B cell (primary cell): ENCODE measurements at regions not wholly inside any gene's neighbourhood (a gene's known extent, or its start where the extent isn't known, plus 50 kb on each side); places are given as distances from the start of the nearest gene placed in this dataset.

ENCODE experiments used
- ATAC-seq: fragments of 200-7000 bp; cut with Tn5 transposase; one replicate; pipeline ENCODE4 v1.10.0; 2021; ENCODE audit warnings: low read depth, mild to moderate bottlenecking, moderate number of reproducible peaks, moderate library complexity
- CTCF ChIA-PET: fragments of 350-600 bp; sonication (Branson Sonifier 250); formaldehyde crosslinking; loops from one replicate; lab custom pipeline; 2021; ENCODE audit warnings: antibody characterized with exemption, inconsistent platforms; lab: Charles Lee
- POLR2A ChIA-PET: fragments of 350-600 bp; sonication (Branson Sonifier 250); formaldehyde crosslinking; loops from one replicate; lab custom pipeline; 2021; ENCODE audit warnings: antibody characterized with exemption; lab: Charles Lee
- DNase-seq: peaks from one replicate; pipeline ENCODE4 v3.0.0; 2013
- H2AFZ ChIP-seq: 2 replicates; pipeline ENCODE4 v1.6.1; 2012; ENCODE audit warnings: mild to moderate bottlenecking, low read depth, low read length; ENCODE audit not compliant: insufficient read depth, poor library complexity, severe bottlenecking
- H3K27ac ChIP-seq, 2 donors: 1 replicate in 1 of 2; 2 replicates in 1 of 2; pipeline ENCODE4 v1.5.1; 2012 to 2013; ENCODE audit warnings: low read length in 2 of 2, mild to moderate bottlenecking in 2 of 2, moderate library complexity in 1 of 2
- H3K27me3 ChIP-seq, 4 experiments: fragments of 200-600 bp in 1 of 4; sonication (generic) in 1 of 4; replicated peaks in 1 of 4; 1 replicate in 2 of 4; 2 replicates in 2 of 4; pipeline versions ENCODE4 v1.6.1 to v1.7.0; 2013 to 2016; ENCODE audit warnings: low read length in 3 of 4, mild to moderate bottlenecking in 2 of 4, mixed read lengths in 1 of 4, moderate library complexity in 1 of 4; ENCODE audit not compliant: insufficient read depth in 4 of 4, control insufficient read depth in 3 of 4; ENCODE audit errors: control extremely low read depth in 1 of 4
- H3K36me3 ChIP-seq, 2 experiments: replicated peaks in 1 of 2; 1 replicate in 1 of 2; 2 replicates in 1 of 2; pipeline versions ENCODE4 v1.6.1 to v1.7.1; 2013; ENCODE audit warnings: low read length in 1 of 2; ENCODE audit not compliant: insufficient read depth in 2 of 2, control insufficient read depth in 1 of 2; ENCODE audit errors: control extremely low read depth in 1 of 2, extremely low read depth in 1 of 2
- H3K4me1 ChIP-seq, 2 donors: fragments of 200-600 bp in 1 of 2; sonication (generic) in 1 of 2; 1 replicate in 1 of 2; 2 replicates in 1 of 2; pipeline versions ENCODE4 v1.5.1 to v1.6.1; 2013 to 2017; ENCODE audit warnings: low read length in 2 of 2; ENCODE audit not compliant: control insufficient read depth in 2 of 2, insufficient read depth in 2 of 2
- H3K4me2 ChIP-seq: replicated peaks from 2 replicates; pipeline ENCODE3; 2012; ENCODE audit warnings: mild to moderate bottlenecking, low read depth, low read length; ENCODE audit not compliant: poor library complexity, severe bottlenecking
- H3K4me3 ChIP-seq, 5 experiments: fragments of 200-600 bp in 1 of 5; sonication (generic) in 1 of 5; 1 replicate in 3 of 5; 2 replicates in 2 of 5; pipeline versions ENCODE4 v1.5.1 to v1.7.0; 2011 to 2016; ENCODE audit warnings: low read length in 4 of 5, mild to moderate bottlenecking in 4 of 5, low read depth in 2 of 5, control low read depth in 1 of 5, moderate library complexity in 1 of 5; ENCODE audit not compliant: insufficient read depth in 1 of 5; ENCODE audit errors: control extremely low read depth in 1 of 5, extremely low read depth in 1 of 5
- H3K79me2 ChIP-seq: fragments of 200-600 bp; sonication (generic); one replicate; pipeline ENCODE4 v1.6.0; 2016; ENCODE audit warnings: low read length; ENCODE audit not compliant: control insufficient read depth, insufficient read depth
- H3K9ac ChIP-seq: fragments of 200-600 bp; sonication (generic); 2 replicates; pipeline ENCODE4 v1.6.1; 2017; ENCODE audit warnings: mild to moderate bottlenecking, low read length, moderate library complexity
- H3K9me3 ChIP-seq, 3 donors: one replicate each; pipeline versions ENCODE4 v1.6.1 to v1.7.1; 2013; ENCODE audit warnings: low read length in 2 of 3; ENCODE audit not compliant: control insufficient read depth in 2 of 3, insufficient read depth in 1 of 3; ENCODE audit errors: control extremely low read depth in 1 of 3
- H4K20me1 ChIP-seq: 2 replicates; pipeline ENCODE4 v1.6.0; 2012; ENCODE audit warnings: mild to moderate bottlenecking, low read length; ENCODE audit not compliant: insufficient read depth, control insufficient read depth, poor library complexity, severe bottlenecking
- H3K27ac Mint-ChIP-seq: one replicate; pipeline ENCODE4 v1.8.0; 2021; ENCODE audit warnings: mixed read lengths
- H3K27me3 Mint-ChIP-seq: one replicate; pipeline ENCODE4 v1.8.0; 2021; ENCODE audit warnings: mixed read lengths
- H3K4me1 Mint-ChIP-seq: one replicate; pipeline ENCODE4 v1.8.0; 2021; ENCODE audit warnings: mixed read lengths
- H3K4me3 Mint-ChIP-seq: one replicate; pipeline ENCODE4 v1.8.0; 2021; ENCODE audit warnings: mixed read lengths
- H3K9me3 Mint-ChIP-seq: one replicate; pipeline ENCODE4 v1.8.0; 2022; ENCODE audit warnings: mixed read lengths; ENCODE audit not compliant: insufficient read depth
- CTCF ChIP-seq: fragments of 200-600 bp; IDR thresholded peaks from one replicate; pipeline ENCODE4 v1.8.0; 2022; ENCODE audit warnings: antibody characterized with exemption, mild to moderate bottlenecking
- EZH2 ChIP-seq: IDR thresholded peaks from 2 replicates; pipeline ENCODE4 v1.6.1; 2012; ENCODE audit warnings: borderline replicate concordance, low read depth, mild to moderate bottlenecking, moderate library complexity, low read length; ENCODE audit not compliant: insufficient read depth, poor library complexity, severe bottlenecking
- WGBS: methylation state at CpG from one replicate; pipeline ENCODE4 v1.1.5; 2013; ENCODE audit warnings: missing lambda C conversion rate; ENCODE audit not compliant: insufficient coverage; 5-methylcytosine and 5-hydroxymethylcytosine counted together
- intact Hi-C: fragments of 100-400 bp; cut with micrococcal nuclease; formaldehyde crosslinking; loops from one replicate; pipeline ENCODE4 v1.10.0; 2022

DNA sequence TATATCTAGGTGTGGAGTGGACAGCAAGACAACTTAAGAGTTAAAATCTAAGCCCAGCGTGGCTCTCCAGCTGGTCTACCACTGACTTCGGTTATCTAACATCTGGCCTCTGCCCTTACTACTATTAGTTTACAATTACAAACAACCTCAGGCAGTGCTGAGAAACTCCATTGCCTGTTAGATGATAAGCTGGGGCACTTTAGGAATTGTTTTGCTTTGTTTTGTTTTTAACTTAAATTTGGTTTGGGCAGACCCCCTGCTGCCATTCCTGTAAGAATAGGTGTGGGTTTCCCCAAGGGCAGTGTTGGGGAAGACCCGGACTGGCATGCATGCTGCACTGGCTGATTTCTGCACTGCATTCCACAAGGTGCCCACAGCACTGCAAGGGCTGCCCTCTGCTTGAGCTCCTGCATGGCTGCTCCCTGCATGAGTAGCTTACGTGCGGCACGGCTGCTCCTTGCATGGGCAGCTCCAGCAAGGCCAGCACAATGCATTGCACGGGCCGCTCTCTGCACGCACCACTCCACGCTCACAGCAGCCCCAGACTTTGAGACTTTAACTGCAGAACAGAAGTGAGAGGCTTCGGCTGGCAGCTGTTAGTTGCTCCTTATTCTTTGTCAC lies 74.2 kb upstream of the SERTAD2 start:
- WGBS = 49% methylated on average over 7 of the region's 11 CpGs
- H3K79me2 ChIP-seq = peaks cover 38% of the 10 kb centered on the region
- H3K36me3 ChIP-seq = no peaks in the 10 kb centered on the region
- Mint-ChIP-seq H3K27me3 (no peaks in the 10 kb centered on the region), H3K4me1 (peaks cover 60% of the 10 kb centered on the region), H3K9me3 (no peaks in the 10 kb centered on the region), H3K27ac (peak overlapping the region; percentile 92), H3K4me3 (peak overlapping the region; percentile 76)
- ChIA-PET CTCF (interaction anchor here (0.8 to 6.6 kb wide), 22 partner anchors 10 to 144 kb away, joined by 3 to 46 read pairs (median 5); partner anchors contain the start of gene SERTAD2), POLR2A (interaction anchor here (0.6 to 4.7 kb wide), 8 partner anchors 22 to 275 kb away, joined by 3 to 38 read pairs (median 5); partner anchors contain the start of genes AFTPH and SERTAD2)
- H3K4me2 ChIP-seq = peak overlapping the region; percentile 67
- ATAC-seq (peak; percentile 25), DNase-seq (peak; percentile 50)
- H3K9ac ChIP-seq = no peak overlapping the region
- no peaks in the 10 kb centered on the region for H3K9me3 ChIP-seq
- H3K27me3 ChIP-seq = no peaks in the 10 kb centered on the region
- H2AFZ ChIP-seq = peak overlapping the region; percentile 64
- H3K27ac ChIP-seq = peak overlapping the region; percentile 87 to 90
- intact Hi-C loops = loop anchor here (1.0 to 2.0 kb wide), 4 partner anchors 22 to 203 kb away; no protein-coding TSS in a partner anchor
- no peak for TF ChIP-seq EZH2
- TF ChIP-seq CTCF = no peak
- H4K20me1 ChIP-seq = no peaks in the 10 kb centered on the region
- peaks cover 50 to 51% of the 10 kb centered on the region in 2 donors for H3K4me1 ChIP-seq
- peak overlapping the region in 1 of 5 experiments; percentile 48 for H3K4me3 ChIP-seq
